ENCODE measurements at regions not wholly inside any gene's neighbourhood (a gene's known extent, or its start where the extent isn't known, plus 50 kb on each side); places are given as distances from the start of the nearest gene placed in this dataset.

DNA sequence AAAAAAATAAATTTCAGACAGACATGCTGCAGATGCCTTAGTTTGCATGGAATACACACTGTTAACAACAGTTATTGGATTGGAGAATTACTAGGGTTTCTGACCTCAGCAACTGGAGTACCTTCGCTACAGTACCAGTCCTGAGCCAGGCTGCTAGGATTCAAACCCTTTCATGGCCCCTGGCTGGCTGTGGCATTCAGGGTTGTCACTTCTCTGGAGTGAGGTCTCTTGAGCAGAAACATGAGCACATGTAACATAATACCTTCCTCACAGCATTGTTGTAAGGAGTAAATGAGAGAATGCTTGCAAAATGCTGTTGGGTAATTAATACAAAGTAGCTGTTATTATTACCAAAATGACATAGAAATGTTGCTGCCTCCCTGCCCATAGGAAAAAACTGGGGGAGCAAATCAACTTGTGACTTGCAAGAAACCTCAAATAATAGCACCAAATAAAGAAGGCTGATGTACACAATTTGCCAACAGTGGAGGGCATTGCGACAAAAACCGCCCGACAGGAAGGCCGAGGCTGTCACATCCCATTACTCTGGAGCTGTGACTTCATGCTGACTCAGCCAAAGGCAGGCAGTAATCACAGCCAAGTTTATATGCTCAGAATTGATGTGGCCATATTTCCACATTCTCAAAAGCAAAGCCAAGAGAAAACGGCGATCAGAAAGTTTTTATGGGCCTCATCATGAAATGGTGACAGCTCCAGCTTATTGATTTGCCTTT, 100.4 kb downstream of the RFC3 start:
- Histone ChIP-seq H3K79me2 (ENCODE audit: insufficient read depth, low read depth) (no peaks in the 10 kb centered on the region), H3K9ac (no peak overlapping the region), H4K20me1 (ENCODE audit: insufficient read depth) (no peaks in the 10 kb centered on the region), H3K27ac (no peak overlapping the region), H3K27me3 (ENCODE audit: insufficient read depth, low read depth) (no peaks in the 10 kb centered on the region), H3K4me1 (ENCODE audit: low read depth, poor library complexity, severe bottlenecking) (no peaks in the 10 kb centered on the region), H2AFZ (ENCODE audit: low read depth) (no peak overlapping the region), H3K4me3 (IDR thresholded peaks at IDR 0.05; ENCODE audit: insufficient read depth, low read depth, low read length) (no peak overlapping the region), H3K4me2 (no peak overlapping the region), H3K36me3 (ENCODE audit: insufficient read depth) (no peaks in the 10 kb centered on the region)
- TF ChIP-seq, protein P1, sequence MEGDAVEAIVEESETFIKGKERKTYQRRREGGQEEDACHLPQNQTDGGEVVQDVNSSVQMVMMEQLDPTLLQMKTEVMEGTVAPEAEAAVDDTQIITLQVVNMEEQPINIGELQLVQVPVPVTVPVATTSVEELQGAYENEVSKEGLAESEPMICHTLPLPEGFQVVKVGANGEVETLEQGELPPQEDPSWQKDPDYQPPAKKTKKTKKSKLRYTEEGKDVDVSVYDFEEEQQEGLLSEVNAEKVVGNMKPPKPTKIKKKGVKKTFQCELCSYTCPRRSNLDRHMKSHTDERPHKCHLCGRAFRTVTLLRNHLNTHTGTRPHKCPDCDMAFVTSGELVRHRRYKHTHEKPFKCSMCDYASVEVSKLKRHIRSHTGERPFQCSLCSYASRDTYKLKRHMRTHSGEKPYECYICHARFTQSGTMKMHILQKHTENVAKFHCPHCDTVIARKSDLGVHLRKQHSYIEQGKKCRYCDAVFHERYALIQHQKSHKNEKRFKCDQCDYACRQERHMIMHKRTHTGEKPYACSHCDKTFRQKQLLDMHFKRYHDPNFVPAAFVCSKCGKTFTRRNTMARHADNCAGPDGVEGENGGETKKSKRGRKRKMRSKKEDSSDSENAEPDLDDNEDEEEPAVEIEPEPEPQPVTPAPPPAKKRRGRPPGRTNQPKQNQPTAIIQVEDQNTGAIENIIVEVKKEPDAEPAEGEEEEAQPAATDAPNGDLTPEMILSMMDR (conservative IDR thresholded peaks at IDR 0.05; ENCODE audit: low read depth, low read length), result no peak

DNA sequence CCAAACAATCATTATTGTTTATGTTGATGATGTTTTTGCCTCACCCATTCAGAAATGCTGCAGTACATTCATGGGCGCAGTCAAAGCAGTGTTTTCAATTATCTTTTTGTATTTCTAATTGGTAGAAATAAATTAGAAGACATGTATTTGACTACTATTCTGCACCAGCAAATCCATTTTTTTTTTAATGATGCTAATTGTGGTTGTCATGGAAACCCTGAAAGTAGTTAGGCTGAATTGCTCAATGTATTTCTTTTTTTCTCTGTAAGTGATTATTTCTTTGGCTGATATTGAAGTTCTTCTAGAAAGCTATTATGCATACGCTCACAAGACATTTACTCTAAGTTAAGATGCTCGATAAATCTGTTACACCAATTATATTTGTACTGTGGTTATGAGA, 101.2 kb downstream of the RFC3 start:
- Histone ChIP-seq H3K4me3 (IDR thresholded peaks at IDR 0.05; ENCODE audit: insufficient read depth, low read depth, low read length) (no peak overlapping the region), H3K36me3 (ENCODE audit: insufficient read depth) (no peaks in the 10 kb centered on the region), H3K4me2 (no peak overlapping the region), H4K20me1 (ENCODE audit: insufficient read depth) (no peaks in the 10 kb centered on the region), H3K4me1 (ENCODE audit: low read depth, poor library complexity, severe bottlenecking) (no peaks in the 10 kb centered on the region), H3K79me2 (ENCODE audit: insufficient read depth, low read depth) (no peaks in the 10 kb centered on the region), H3K9ac (no peak overlapping the region), H2AFZ (ENCODE audit: low read depth) (no peak overlapping the region), H3K27ac (no peak overlapping the region), H3K27me3 (ENCODE audit: insufficient read depth, low read depth) (no peaks in the 10 kb centered on the region)
- TF ChIP-seq, protein P1 (conservative IDR thresholded peaks at IDR 0.05; ENCODE audit: low read depth, low read length), result no peak

DNA sequence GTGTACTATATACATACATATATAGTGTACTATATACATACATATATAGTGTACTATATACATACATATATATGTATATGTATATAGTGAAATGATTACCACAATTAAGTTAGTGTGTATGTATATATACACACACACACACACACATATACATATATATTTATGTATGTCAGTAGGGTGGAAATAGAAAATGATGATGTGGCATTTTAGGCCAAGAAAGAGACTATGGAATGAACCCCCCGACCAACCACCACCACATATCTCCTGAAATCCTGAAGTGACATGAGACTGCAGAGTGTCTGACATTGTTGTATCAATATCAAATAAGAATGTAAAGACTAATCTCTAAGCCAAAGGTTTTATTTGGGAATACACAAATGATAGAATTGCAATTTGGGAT, 107.6 kb downstream of the RFC3 start:
- Histone ChIP-seq H2AFZ (ENCODE audit: low read depth) (no peak overlapping the region), H3K9ac (no peak overlapping the region), H4K20me1 (ENCODE audit: insufficient read depth) (no peaks in the 10 kb centered on the region), H3K4me2 (no peak overlapping the region), H3K27me3 (ENCODE audit: insufficient read depth, low read depth) (no peaks in the 10 kb centered on the region), H3K27ac (no peak overlapping the region), H3K4me3 (IDR thresholded peaks at IDR 0.05; ENCODE audit: insufficient read depth, low read depth, low read length) (no peak overlapping the region), H3K36me3 (ENCODE audit: insufficient read depth) (no peaks in the 10 kb centered on the region), H3K79me2 (ENCODE audit: insufficient read depth, low read depth) (no peaks in the 10 kb centered on the region), H3K4me1 (ENCODE audit: low read depth, poor library complexity, severe bottlenecking) (no peaks in the 10 kb centered on the region)
- TF ChIP-seq, protein P1 (conservative IDR thresholded peaks at IDR 0.05; ENCODE audit: low read depth, low read length), result no peak

DNA sequence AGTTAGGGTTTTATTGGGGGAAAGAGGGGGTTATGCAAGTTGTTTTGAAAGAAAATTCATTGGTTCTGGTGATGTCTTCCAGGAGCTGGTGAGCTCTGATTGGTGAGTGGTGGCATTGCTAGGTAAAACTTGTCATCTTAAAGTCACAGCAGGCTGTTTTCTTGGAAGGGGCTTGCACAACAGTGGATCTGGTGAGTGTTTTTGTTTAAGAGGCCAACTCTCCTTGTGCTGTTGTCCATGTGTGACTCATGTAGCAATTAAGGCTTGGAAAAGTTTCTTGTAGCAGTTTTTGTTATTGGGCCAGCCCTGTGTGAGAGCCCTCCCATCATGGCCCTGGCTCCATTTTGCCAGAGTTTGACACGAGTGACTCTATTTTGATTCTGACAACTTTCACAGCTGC, 109.4 kb downstream of the RFC3 start:
- Histone ChIP-seq H3K9ac (no peak overlapping the region), H3K4me1 (ENCODE audit: low read depth, poor library complexity, severe bottlenecking) (no peaks in the 10 kb centered on the region), H3K36me3 (ENCODE audit: insufficient read depth) (no peaks in the 10 kb centered on the region), H4K20me1 (ENCODE audit: insufficient read depth) (no peaks in the 10 kb centered on the region), H3K27ac (no peak overlapping the region), H3K27me3 (ENCODE audit: insufficient read depth, low read depth) (no peaks in the 10 kb centered on the region), H3K4me3 (IDR thresholded peaks at IDR 0.05; ENCODE audit: insufficient read depth, low read depth, low read length) (no peak overlapping the region), H3K4me2 (no peak overlapping the region), H2AFZ (ENCODE audit: low read depth) (no peak overlapping the region), H3K79me2 (ENCODE audit: insufficient read depth, low read depth) (no peaks in the 10 kb centered on the region)
- TF ChIP-seq, protein P1 (conservative IDR thresholded peaks at IDR 0.05; ENCODE audit: low read depth, low read length), result no peak

Measured in KMS-11 (cell line).